Mesothelial cell of epicardium (in vitro differentiated cells): ENCODE measurements at regions not wholly inside any gene's neighbourhood (a gene's known extent, or its start where the extent isn't known, plus 50 kb on each side); places are given as distances from the start of the nearest gene placed in this dataset.
A peak's percentile ranks its signal among the peaks of the same experiment; 100 is the strongest.

Experiments
- DNase-seq, 2 experiments: peaks; one replicate each; pipeline ENCODE4 v3.0.0; 2021; ENCODE audit warnings: low spot score in 2 of 2; ENCODE audit not compliant: unreplicated experiment in 2 of 2
- H3K27ac Mint-ChIP-seq: 2 replicates; pipeline ENCODE4 v1.8.0; 2021; ENCODE audit warnings: mixed read lengths
- H3K27me3 Mint-ChIP-seq: 2 replicates; pipeline ENCODE4 v1.8.0; 2021; ENCODE audit warnings: low read depth, mixed read lengths
- H3K36me3 Mint-ChIP-seq: 2 replicates; pipeline ENCODE4 v1.8.0; 2021; ENCODE audit warnings: mixed read lengths
- H3K4me1 Mint-ChIP-seq: 2 replicates; pipeline ENCODE4 v1.8.0; 2021; ENCODE audit warnings: mixed read lengths
- H3K4me3 Mint-ChIP-seq: 2 replicates; pipeline ENCODE4 v1.8.0; 2021; ENCODE audit warnings: mild to moderate bottlenecking, moderate library complexity, mixed read lengths
- H3K9me3 Mint-ChIP-seq: 2 replicates; pipeline ENCODE4 v1.8.0; 2021; ENCODE audit warnings: mixed read lengths
- CTCF ChIP-seq: fragments of 200-600 bp; sonication (generic); IDR thresholded peaks from one replicate; pipeline ENCODE4 v1.5.0; 2021; ENCODE audit warnings: antibody characterized with exemption; ENCODE audit not compliant: unreplicated experiment

GRCh38 chr3:87508921-87509320 is 232.5 kb upstream of the POU1F1 start:
- TF ChIP-seq CTCF: no peak
- H3K4me1 Mint-ChIP-seq: peaks cover 8% of the 10 kb centered on the region
- H3K36me3 Mint-ChIP-seq: no peaks in the 10 kb centered on the region

DNA sequence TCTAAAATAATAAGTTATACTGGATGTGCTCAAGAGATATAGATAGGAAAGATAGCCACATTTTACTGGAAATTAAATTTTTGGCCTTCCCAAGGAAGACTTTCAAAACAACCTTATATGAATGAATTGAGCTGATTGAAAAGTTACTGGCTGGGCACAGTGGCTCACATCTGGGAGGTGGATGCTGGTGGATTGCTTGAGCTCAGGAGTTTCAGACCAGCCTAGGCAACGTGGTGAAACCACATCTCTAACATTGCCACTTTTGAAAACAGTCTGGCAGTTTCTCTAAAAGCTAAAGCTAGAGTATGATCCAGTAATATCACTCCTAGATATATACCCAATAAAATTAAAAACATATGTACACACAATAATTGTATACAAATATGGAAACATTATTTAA is 231.4 kb upstream of the POU1F1 start:
- DNase-seq: no peak
- no peak for TF ChIP-seq CTCF
- Mint-ChIP-seq H3K27ac (no peak overlapping the region), H3K4me1 (peaks cover 8% of the 10 kb centered on the region), H3K36me3 (no peaks in the 10 kb centered on the region), H3K4me3 (no peak overlapping the region), H3K27me3 (no peaks in the 10 kb centered on the region), H3K9me3 (no peaks in the 10 kb centered on the region)

More at GRCh38 chr3:87508921-87509320, 232.5 kb upstream of the POU1F1 start:
- no peaks in the 10 kb centered on the region for H3K27me3 Mint-ChIP-seq
- DNase-seq: no peak
- H3K4me3 Mint-ChIP-seq: peak overlapping the region; percentile 45
- H3K27ac Mint-ChIP-seq: no peak overlapping the region
- H3K9me3 Mint-ChIP-seq: no peaks in the 10 kb centered on the region

- Mint-ChIP-seq H3K36me3 (no peaks in the 10 kb centered on the region), H3K27me3 (no peaks in the 10 kb centered on the region), H3K27ac (no peak overlapping the region), H3K4me3 (no peak overlapping the region), H3K4me1 (peaks cover 2% of the 10 kb centered on the region), H3K9me3 (no peaks in the 10 kb centered on the region)
- no peak for DNase-seq
- peak; percentile 84 for TF ChIP-seq CTCF
These were observed 227.6 kb upstream of the POU1F1 start for GRCh38 chr3:87503900-87504498.

DNA sequence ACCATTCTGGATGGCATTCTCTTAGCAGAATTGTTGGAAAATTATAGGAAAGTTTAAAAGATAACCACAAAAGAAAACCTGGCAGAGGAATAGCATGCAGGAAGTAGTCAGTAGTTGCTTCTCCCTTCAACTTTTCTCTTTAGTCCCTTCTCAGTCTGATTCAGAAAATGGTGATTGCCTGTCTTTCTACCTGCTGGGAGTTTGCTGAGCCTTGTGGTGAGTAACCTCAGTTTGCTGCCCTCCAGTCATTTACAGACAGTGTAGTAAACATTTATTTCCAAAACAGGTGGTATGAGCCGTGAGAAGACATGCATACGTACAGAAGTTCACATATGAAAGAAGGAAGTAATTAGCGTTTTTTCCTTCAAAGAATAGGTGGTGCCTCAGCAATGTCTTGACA is 224.7 kb upstream of the POU1F1 start:
- no peak overlapping the region for H3K27ac Mint-ChIP-seq
- no peaks in the 10 kb centered on the region for H3K36me3 Mint-ChIP-seq
- no peak for TF ChIP-seq CTCF
- H3K4me1 Mint-ChIP-seq: no peaks in the 10 kb centered on the region
- no peaks in the 10 kb centered on the region for H3K9me3 Mint-ChIP-seq
- no peak for DNase-seq
- no peak overlapping the region for H3K4me3 Mint-ChIP-seq
- H3K27me3 Mint-ChIP-seq: no peaks in the 10 kb centered on the region

DNA sequence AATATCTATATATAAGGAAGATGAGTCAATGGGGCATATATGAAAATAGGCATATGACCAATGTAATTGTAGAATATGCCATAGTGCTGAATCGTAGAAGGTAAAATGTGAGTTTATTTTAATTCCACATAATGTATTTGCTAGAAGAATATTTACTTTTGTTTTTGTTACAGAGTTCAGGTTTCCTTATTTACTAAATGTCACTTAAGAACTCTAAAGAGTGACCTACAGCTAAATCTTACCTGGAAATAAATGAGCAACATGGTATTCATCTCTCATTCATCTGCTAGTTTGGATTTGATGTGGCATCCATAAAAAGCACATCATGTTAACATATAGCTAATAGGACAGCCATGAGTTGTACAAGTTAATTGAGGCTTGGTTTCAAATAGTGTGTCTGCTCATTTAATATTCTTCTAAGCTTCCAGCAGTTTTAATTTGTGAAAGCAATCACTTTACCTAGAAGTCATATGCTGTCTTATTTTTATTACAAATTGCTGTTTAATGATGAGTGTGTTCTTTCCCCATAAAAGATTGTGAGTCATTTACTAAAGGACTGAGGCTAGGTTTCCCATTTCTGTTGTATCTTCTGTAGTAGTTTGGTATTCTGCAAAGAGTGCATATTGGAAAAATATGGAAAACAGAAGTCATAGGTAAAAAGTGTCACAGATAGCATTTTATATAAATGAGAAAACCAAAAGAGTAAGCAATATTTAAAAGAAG is 222.1 kb upstream of the POU1F1 start:
- Mint-ChIP-seq H3K27me3 (peaks cover 5% of the 10 kb centered on the region), H3K4me1 (no peaks in the 10 kb centered on the region), H3K4me3 (no peak overlapping the region), H3K36me3 (no peaks in the 10 kb centered on the region), H3K9me3 (no peaks in the 10 kb centered on the region), H3K27ac (no peak overlapping the region)
- DNase-seq: no peak
- no peak for TF ChIP-seq CTCF
